Hippocampal formation (tissue), 2 donors: ENCODE measurements at regions not wholly inside any gene's neighbourhood (a gene's known extent, or its start where the extent isn't known, plus 50 kb on each side); places are given as distances from the start of the nearest gene placed in this dataset.

ENCODE experiments used
- DNase-seq, 2 donors: peaks; one replicate each; lab custom pipeline; 2025; lab: John Stamatoyannopoulos, UW

- DNase-seq, result no peak
Measured at GRCh38 chr20:11350126-11351005, 567.3 kb upstream of the BTBD3 start.

GRCh38 chr20:11352041-11352440 is 565.7 kb upstream of the BTBD3 start:
- DNase-seq, result no peak

DNA sequence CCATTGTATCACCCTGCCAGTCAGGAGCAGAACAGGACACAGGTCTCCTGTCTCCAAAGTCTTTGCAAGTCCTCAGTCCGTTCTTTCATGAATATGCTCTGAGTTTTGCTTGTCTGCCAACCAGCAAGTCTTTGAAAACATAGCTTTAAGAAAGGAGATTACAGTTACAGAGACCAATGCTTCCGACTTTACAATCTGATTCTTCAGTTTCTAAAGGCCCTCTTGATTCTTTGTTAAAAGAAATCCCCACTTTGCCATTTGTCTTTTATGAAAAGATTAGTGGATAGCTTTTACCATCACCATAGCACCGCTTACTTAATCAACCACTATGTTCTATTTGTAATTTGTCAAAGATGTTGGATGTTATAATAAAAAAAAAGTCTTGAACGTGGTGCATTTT is 562.8 kb upstream of the BTBD3 start:
- no peak for DNase-seq

DNA sequence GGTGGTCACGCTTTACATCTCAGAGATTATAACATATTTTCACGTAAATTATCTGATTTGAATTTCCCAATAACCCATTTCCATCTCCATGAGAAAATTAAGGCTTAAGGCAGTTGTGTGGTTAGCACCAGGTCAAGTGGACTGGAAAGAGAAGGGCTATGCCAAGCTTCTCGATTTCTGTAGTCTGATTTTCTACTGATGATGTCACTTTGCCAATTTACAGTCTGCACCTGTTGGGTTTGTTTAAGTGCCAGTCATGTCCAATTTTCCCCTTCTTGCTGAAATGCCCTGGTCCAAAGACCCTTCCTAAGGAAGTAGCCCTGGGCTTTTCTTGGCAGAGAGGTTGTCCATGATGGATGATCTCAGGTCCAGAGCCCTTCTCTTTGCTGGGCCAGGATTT is 562.3 kb upstream of the BTBD3 start:
- DNase-seq, result no peak

DNA sequence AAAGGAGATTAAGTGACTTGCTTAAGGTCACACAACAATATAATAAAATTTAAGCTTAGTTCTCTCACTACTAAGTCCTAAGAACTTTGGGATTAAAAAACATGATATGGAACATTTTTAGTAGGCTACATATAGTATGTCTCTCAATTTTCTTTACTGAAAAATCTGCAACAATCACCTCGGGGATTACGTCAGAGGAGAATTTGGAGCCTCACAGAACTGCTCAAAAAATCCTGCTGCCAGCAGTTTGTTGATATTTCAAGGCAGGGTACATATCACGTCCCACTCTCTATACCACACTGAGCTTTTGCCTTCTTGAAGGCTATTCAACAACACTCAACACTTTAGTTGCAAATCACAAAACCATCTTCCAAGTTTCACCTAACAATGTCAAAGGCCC is 561.6 kb upstream of the BTBD3 start:
- DNase-seq, result no peak

DNA sequence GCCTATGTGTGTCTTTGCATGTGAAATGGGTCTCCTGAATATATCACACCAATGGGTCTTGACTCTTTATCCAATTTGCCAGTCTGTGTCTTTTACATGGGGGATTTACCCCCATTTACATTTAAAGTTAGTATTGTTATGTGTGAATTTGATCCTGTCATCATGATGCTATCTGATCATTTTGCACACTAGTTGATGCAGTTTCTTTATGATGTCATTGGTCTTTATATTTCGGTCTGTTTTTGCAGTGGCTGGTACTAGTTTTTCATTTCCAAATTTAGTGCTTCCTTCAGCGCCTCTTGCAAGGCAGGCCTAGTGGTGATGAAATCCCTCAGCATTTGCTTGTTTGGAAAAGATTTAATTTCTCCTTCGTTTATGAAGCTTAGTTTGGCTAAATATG is 555.2 kb upstream of the BTBD3 start:
- DNase-seq, result no peak

GRCh38 chr20:11364736-11365135 is 553.0 kb upstream of the BTBD3 start:
- no peak for DNase-seq

DNA sequence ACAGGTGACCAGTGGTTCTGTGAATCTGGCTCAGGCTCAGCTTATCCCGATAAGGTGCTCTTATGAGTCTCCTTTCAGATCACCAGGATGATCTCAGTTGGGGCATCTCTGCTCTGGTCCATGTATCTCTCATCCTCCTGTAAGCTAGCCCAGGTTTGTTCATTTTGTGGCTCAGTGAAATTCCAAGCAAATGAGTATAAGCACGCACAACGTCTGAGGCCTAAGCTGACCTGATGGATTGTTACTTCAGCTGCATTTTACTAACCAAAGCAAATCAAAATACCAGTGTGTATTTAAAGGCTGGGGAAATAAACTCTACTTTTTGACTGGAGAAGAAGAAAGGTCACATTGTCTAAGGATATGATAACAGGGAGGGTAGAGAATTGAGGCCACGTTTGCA is 551.0 kb upstream of the BTBD3 start:
- DNase-seq, result no peak

DNA sequence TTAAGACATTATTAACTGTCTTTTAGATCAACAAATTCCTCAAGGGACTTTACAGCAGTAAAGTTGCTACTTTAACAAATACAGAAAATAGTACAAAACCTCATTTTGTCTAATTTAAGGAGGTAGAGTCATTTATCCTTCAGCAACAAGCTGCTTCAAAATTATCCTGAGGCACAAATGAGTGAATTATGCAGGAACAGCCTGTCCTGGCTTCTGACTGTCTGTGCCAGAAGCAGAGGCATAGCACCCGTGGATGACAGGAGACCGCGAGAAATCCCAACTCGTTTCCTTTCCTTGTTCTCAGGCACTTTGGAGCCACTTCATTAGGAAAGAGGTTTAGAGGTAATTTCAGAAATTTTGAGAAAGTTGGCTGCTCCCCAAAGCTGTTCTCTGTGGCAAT is 549.2 kb upstream of the BTBD3 start:
- no peak for DNase-seq

DNA sequence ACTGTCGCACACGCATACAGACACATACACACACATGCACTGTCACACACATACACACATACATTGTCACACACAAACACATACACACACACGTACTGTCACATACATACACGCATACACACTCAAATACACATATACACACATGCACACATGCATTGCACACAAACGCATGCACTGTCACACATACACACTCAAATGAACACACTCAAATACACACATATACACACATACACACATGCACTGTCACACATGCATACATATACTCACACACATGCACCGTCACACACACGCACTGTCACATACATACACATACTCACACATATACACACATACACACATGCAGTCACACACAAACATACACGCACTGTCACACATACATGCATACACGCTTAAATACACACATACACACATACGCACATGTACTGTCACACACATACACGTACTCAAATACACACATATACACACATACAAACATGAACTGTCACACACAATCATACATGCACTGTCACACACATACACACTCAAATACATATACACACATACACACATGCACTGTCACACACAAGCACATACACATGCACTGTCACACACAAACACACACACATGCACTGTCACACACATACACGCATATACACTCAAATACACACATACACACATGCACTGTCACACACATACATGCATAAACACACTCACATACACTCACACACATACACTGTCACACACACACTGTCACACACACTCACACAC is 548.6 kb upstream of the BTBD3 start:
- no peak for DNase-seq

- no peak for DNase-seq
Measured at GRCh38 chr20:11371831-11372230, 545.9 kb upstream of the BTBD3 start.

- DNase-seq, result no peak
Measured at GRCh38 chr20:11372876-11373790, 544.6 kb upstream of the BTBD3 start.

GRCh38 chr20:11375335-11375734 is 542.4 kb upstream of the BTBD3 start:
- DNase-seq, result no peak

- DNase-seq, result no peak
Measured at GRCh38 chr20:11375966-11376365, 541.7 kb upstream of the BTBD3 start.

DNA sequence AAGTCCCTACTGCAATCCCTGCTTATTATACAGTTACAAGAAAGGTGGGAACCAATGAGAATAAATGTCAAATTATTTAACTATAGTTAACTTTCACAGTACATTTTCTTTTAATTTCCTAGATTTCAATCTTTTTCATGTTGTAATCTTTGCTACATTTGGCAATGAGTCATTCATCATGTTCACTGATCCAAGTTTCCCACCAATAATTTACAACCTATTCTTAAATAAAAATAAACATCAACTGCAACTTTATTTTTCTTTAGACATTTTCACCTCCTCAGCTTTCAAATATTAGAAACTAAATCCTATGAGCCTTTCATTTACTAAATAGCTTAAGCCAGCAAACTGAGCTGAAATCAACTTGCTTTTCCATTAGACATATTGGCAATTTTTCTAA is 541.3 kb upstream of the BTBD3 start:
- no peak for DNase-seq

DNA sequence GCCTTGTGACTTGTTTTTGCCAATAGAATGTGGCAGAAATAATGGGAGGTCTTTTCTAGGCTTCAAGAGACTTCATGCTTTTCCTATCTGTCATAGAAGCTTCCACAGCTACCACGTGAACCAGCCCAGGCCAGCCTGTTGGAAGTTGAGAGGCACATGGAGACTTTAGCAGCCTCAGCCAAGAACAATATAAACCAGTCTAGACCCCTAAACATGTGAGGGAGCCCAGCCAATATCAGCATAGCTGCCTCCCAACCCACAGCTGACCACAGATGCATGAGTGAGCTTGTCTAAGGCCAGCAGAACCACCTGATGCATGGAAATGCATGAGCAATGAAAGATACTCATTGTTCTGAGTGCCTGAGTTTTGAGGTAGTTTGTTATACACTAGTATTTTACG is 540.7 kb upstream of the BTBD3 start:
- no peak for DNase-seq

DNA sequence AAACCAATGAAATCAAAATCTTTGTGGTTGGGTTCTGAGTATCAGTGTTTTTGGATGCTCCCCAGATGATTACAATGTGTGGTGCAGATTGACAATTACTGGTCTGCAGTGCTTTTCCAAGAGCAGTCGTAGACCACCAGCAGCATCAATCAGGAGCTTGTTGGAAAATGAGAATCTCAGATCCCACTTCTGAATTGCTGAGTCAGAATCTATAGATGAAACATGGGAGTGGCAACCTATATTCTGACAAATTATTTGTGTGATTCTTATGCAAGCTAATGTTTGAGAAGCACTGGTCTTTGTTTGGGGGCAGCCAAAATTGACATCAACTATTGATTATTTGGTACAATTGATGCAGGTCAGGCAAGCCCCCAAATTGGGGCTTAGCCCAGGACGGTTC is 539.9 kb upstream of the BTBD3 start:
- no peak for DNase-seq

GRCh38 chr20:11378252-11378651 is 539.4 kb upstream of the BTBD3 start:
- DNase-seq, result no peak

GRCh38 chr20:11379257-11380011 is 538.3 kb upstream of the BTBD3 start:
- no peak for DNase-seq

- no peak for DNase-seq
Measured at GRCh38 chr20:11380283-11380682, 537.4 kb upstream of the BTBD3 start.

GRCh38 chr20:11387189-11387754 is 530.4 kb upstream of the BTBD3 start:
- no peak for DNase-seq
